ENCODE measurements at regions not wholly inside any gene's neighbourhood (a gene's known extent, or its start where the extent isn't known, plus 50 kb on each side); places are given as distances from the start of the nearest gene placed in this dataset.
"Not testable (repeated sequence)": the region's sequence is repeated elsewhere in the genome, so short reads cannot be mapped to it uniquely, and the experiment has no call there.

DNA sequence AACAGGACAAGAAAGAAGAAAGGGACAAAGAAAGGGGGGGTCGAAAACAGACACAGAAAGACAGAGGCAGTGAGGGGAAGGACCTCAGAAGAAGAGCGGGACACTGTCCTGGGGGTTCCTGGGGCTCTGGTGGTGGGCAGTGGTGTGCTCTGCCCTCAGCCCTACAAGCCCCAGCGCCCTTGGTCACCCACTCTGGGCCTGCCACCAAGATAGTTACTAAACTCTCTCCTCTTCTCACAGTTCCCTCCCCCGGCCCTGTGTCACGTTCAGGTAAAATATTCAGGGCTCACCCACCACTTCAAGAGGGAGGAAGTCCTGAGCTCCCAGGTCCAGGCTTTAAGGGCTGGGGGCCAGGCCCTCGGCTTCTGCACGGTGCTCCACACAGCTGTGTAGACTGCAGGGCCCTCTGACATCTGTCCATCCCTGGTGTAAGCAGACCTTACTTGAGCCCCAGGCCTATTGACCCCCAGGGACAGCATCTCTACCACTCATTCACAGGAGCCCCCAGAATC lies 87.4 kb downstream of the MRPL14 start:
- no peak for DNase-seq (ENCODE audit: missing footprints)
- intact Hi-C loops (cut with DNase I), result no loop called here
- ATAC-seq, result no peak

DNA sequence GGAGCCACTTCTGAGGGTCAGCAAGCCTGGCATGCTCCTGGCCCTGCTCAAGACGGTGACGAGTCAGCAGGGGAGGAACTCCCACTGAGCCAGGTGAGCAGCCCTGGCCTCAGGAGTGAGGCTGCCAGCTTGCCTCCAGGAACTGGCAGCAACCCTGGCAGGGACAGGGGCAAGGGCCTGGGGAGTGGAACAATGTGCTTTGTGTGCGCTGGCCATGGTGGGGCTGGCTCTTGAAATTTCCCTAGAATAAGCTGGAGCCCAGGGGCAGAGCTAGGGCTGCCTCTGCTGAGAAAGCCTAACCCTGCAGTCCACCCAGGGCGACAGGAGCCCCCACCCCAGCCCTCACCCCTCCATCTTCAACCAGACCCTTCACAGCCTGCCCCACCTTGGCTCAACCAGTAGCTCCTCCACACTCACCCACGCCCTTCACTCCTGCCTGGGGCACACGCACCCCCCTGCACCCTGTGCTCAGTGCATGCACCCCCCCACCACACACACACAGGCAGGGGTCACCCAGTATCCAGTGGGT lies 88.0 kb downstream of the MRPL14 start:
- intact Hi-C loops (cut with DNase I), result no loop called here
- DNase-seq (ENCODE audit: missing footprints) (no peak), ATAC-seq (no peak)

DNA sequence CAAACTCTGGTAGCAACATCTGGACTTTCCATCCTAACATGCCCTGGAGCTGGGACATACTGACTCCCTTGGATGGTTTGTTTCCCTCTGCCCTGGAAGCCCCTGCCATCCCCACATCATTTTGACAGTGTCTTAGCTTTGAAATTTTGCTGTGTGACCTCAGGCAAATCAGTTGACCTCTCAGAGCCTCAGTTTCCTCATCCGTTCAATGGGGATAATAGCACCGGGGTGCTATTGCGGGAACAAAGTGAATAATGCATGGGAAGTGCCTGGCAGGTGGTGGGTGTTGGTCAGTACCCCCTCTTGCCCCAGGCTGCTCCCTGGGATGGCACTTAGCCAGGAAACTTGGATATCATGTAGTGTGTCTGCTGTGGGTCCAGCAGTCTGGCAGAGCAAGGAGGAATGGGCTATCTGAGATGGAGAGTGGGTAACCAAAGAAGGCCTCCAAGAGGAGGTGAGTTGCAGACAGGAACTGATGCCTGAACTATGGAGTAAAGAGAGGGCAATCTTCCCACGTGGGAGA lies 88.6 kb downstream of the MRPL14 start:
- DNase-seq (ENCODE audit: missing footprints), result no peak
- ATAC-seq, result no peak
- intact Hi-C loops (cut with DNase I), result no loop called here

DNA sequence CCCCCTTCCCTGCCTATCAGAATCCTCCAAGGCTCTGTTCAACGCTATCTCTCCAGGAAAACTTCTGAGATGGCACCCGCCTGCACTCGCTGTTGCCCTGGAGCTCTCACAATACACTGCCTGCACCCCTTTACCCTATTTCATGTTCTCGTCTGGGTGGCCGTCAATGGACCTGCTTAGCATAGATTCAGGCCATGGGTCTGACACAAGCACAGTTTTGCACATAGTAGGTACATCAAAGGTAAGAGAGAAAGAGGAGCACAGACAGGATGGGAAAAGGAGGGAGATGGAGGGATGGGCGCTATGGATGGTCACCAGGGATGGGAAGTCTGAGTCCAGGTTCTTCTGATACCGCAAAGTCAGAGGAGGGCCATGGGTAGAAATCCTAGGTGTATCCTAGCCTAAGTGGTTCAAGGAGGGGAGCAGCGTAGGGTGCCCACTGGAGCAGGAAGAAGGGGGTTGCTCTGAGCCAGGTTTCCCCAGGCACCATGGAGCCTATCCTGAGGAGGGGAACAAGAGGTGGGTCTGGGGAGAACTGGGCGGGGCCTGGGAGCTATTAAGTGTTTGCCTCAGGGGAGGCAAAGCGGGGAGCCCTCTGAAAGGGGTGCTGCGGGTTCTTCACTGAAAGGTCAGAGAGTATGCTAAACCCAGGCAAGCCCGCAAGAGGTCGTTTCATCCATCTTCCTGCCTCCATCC lies 89.3 kb downstream of the MRPL14 start:
- DNase-seq (ENCODE audit: missing footprints) (no peak), ATAC-seq (no peak)
- intact Hi-C loops (cut with DNase I), result no loop called here

DNA sequence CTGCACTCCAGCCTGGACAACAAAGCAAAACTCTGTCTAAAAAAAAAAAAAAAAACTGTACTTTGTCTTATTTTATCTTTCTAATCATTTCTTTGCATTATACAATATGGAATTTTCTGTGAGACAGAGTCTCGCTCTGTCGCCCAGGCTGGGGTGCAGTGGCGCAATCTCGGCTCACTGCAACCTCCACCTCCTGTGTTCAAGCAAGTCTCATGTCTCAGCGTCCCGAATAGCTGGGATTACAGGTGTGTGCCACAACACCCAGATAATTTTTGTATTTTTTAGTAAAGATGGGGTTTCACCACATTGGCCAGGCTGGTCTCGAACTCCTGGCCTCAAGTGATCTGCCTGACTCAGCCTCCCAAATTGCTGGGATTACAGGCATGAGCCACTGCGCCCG lies 90.0 kb downstream of the MRPL14 start:
- DNase-seq (ENCODE audit: missing footprints); ATAC-seq; intact Hi-C loops (cut with DNase I): not testable (repeated sequence)

DNA sequence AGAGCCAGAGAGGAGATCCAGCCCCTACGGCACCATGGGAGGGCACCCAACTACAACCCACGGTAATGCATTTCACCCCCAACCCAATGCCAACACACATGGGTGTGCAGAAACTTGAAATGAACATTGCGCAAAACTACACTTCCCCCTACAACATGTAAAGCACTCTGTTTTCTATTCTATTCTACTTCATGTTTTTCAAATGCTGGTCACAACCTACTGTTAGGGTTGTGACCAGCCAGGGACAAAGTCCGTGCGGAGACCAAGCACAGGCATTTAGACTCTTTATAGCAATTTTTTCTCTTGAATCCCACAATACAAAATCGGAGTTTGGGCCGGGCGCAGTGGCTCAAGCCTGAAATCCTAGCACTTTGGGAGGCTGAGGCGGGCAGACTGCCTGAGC lies 90.6 kb downstream of the MRPL14 start:
- intact Hi-C loops (cut with DNase I), result no loop called here
- DNase-seq (ENCODE audit: missing footprints) (no peak), ATAC-seq (no peak)

DNA sequence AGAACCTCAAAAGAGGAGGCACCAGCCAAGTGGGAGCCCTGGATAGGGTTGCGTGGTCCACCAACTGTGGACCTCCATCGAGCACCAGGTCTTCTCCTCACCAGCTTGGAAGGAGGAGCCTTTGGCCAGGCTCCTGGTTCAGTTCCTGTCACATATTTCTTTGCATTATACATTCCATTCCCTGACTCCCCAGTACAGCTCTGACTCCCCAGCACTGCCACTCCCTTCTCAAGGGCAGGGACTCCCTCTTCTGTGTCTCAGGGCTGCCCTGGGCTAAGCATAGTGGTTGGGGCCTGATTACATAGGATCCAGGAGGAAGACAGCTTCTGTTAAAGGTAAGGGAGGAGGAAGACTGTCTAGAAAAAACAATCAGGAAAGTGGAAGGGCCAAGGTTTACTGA lies 91.1 kb downstream of the MRPL14 start:
- intact Hi-C loops (cut with DNase I), result no loop called here
- DNase-seq (ENCODE audit: missing footprints), result no peak
- no peak for ATAC-seq

DNA sequence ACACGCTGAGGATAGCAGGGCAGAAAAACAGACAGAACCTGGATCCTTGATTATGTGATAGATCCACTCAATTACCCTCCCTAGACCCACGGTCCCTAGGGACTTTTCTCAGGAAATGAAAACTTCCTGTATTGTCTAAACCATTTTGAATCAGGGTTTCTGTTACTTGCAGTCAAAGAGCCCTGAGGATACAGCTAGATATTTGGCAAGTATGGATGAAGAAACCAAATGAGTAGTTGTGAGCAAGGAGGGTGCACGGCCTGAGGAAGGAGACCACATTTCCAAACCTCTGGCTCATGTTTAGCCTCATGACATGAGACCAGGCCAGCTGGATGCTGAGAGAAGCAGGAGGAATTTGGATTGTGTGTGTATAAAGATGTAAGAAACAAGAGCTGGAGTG lies 91.6 kb downstream of the MRPL14 start:
- DNase-seq (ENCODE audit: missing footprints) (no peak), ATAC-seq (no peak)
- intact Hi-C loops (cut with DNase I), result no loop called here

DNA sequence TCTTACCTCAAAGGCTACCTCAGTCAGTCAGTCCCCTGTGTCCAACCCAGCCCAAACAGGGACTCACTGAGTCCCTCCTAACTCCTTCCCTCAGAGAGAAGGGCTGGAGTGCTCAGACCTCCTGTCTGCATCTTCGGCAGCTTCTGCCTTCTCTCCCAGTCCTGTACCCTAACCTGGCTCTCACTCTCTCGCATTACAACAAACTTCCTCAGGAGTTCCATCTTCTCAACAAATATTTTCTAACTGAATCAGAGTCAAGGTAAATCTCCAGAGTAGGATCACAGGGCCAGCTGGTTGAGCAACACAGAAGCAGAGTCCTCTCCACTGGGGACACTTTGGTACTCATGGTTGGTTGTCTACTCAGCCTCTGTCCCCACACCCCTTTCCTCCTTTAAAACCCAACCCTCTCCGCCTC lies 92.3 kb downstream of the MRPL14 start:
- intact Hi-C loops (cut with DNase I), result no loop called here
- no peak for ATAC-seq
- DNase-seq (ENCODE audit: missing footprints), result no peak

DNA sequence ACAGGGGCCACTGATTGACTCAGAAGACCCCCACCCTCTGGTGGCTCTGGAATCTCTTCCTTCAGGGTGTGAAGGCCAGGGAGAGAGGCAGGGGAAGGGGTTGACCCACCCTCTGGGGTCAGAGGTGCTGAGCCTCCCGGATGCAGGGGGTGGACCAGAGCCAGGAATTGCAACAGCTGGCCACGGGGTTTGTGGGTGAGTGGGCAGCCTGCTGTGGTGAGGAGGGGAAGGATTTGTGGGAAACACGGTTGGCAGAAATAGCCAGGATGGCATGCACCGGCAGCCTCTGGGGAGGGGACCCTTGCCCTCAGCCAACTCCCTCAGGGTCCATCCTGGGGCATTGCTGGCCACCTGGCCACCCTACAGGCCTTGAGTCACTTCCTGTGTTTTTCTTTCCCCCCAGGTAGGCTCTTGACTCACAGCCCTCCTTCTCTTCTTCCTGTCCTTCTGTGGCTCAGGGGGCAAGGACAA lies 92.8 kb downstream of the MRPL14 start:
- no peak for DNase-seq (ENCODE audit: missing footprints)
- intact Hi-C loops (cut with DNase I), result no loop called here
- no peak for ATAC-seq

DNA sequence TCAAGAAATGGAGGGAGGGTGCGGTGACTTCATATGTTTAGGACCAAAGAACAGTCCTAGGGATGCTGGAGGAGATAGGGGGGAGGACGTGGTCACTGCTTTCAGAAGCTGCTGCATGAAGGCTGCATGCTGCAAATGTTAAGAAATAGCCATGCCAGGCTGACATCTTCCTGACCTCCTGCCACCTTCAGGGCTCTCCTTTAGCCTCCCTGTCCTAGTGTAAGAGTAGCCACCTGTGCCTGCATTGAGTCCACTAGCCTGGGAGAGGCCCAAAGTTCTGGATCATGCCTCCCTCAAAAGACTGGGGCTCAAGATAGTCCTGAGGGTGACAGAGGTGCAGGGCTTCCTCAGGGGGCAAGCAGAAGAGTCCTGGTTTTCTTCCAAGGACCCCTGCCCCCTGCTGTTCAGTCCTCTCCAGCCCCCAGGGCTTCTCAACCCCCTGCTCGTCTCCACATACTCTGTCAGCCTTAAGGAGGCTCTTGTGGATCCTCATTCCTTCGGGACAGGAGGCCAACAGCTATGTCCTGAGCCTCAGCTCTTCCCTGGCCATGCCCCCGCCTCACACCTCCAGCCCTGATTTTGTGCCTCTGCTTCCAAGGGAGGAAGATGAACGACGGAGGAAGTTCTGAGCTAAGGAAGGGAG lies 96.3 kb downstream of the MRPL14 start:
- peak; percentile 11 for ATAC-seq
- no peak for DNase-seq (ENCODE audit: missing footprints)
- intact Hi-C loops (cut with DNase I), result no loop called here

DNA sequence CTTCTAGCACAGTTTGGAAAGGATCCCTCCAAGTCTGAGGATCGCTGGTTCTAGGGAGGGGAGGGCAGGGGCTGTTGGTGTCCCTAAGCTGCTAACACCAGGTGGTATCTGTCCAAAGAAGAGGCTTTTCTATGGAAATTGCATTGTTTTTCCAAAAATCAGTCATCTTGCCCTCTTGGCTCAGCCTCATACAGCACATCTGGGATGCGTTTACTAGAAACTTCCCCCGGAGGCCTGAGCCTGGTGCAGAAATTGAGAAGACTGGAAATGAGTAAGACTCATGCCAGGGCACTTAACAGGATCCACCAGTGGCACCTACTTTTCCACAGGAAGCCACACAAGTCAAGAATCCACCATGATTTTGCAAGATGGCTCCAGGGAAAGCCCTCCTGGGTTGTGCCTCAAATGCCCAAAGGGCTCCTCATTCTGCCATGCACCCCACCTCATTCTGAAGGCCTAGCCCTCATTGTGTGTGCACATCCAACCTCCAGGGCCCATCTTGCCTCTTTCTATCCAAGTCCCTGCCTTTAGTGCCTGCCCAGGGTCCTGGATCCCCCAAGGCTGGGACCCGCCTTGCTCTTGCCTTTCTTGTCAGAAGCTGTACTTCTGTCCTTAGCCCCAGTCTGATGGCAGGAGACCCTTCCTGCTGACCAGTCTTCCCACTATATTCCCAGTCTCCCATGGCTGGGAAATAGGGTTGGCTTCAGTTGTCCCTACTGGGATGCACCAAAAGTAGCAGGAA lies 97.6 kb downstream of the MRPL14 start:
- intact Hi-C loops (cut with DNase I), result no loop called here
- DNase-seq (ENCODE audit: missing footprints) (no peak), ATAC-seq (peak; percentile 49)

DNA sequence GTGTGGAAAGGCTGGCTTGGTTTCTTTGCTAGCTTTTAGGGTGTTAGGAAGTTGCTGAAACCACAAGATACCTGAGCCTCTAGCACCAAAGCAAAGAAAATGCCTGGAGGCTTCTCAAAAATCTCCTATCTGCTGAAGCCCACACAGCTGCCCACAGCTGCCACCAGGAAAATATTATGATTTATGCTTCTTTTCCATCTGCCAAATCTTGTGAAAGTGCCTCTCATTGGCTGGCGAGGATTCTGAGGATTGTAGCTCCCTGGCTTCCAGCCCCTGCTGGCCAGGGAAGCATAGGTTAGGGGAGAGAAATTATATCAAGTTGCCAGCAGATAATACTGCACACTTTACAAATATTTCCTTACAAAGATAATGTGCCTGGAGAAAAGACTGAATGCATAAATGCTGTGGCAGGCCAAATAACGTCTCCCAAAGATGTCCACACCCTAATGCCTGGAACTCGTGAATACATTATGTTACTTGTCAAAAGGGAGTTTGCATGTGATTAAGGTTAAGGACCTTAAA lies 98.4 kb downstream of the MRPL14 start:
- ATAC-seq (peak; percentile 38), DNase-seq (ENCODE audit: missing footprints) (no peak)
- intact Hi-C loops (cut with DNase I), result no loop called here

DNA sequence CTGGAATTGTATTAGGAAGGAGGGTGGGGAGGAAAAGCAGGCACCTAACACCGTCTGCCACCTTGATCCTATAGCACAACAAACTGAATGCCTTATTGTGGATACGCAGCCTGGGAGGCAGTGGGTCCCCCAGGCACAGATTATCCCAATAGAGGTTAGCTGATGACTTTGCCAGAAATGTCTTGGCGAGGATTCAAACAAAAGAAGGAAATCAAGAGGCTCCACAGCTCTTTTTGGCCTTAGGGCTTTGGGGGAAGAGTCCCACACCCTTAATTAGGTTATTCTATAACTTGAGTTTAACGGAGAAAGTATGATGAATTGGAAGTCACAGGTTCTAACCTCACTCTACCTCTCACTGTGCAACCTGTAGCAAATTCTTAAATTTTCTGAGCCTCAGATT lies 102.0 kb downstream of the MRPL14 start:
- intact Hi-C loops (cut with DNase I), result no loop called here
- DNase-seq (ENCODE audit: missing footprints) (no peak), ATAC-seq (no peak)

DNA sequence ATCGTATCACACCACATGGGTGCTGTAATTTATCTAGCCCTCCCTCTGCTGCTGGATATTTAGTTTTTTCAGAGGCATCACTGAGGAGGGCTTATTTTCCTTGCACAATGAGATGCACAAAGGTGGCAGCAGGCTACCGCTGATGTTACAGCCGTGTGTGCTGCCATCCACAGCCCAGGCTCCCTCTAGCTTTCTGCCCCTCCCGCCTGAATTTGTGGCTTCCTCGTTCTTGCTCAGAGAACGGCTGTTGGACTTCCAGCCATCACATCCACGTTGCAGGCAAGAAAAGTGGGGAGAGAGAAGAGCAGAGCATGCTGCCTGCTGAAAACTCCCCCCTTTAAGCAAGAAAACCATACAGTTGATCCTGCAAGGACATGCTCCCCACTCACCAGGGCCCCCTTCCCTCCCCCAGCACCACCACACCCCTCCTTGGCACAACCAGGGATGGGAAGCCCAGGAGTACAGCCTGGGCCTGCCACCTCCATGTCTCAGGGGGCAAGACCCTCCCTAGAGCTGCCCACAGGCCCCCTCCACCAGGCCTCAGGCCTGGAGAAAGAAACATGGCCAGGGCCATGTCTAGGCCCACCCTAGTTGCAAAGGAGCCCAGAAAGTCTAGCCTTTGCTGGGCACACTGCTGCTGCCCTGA lies 102.6 kb downstream of the MRPL14 start:
- intact Hi-C loops (cut with DNase I), result no loop called here
- DNase-seq (ENCODE audit: missing footprints) (no peak), ATAC-seq (no peak)

DNA sequence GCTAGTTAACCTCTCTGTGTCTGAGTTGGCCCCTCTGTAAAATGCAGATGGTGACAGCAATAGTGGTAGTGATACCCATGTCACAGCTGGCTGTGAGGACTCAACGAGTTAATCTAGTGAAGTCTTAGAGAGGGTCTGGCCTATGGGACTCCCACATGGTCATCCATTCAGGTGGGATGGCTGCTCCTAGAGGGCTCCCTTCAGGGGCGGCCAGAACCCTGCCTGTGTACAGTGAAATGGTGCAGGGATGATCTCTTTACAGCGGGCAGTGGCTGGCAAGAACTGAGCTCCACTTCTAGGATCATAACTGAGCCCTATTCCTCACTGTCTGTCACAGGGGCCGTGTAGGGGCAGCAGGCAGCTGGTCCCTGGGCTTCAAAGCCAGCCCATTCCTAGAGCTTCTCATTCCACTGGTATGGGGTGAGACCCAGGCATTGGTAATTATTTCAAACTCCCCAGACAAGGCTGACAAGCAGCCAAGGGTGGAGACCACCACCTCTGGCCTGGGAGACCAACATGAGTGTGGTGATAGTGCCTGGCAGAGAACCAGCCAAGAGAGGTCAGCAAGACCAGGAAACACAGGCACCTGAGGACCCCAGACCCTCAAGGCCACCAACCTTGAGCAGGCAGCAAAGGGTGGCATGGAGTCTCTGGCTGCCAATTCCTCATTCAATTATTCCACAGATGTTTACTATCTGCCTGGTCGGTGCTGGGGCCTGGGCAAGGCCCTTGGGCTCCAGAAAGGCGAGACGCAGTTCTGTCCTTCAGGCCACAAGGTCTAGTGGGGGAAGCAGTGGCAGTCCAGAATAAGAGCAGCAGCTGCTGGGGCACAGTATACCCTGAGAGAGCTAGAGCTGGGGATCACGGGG lies 103.4 kb downstream of the MRPL14 start:
- intact Hi-C loops (cut with DNase I), result no loop called here
- DNase-seq (ENCODE audit: missing footprints) (no peak), ATAC-seq (no peak)

DNA sequence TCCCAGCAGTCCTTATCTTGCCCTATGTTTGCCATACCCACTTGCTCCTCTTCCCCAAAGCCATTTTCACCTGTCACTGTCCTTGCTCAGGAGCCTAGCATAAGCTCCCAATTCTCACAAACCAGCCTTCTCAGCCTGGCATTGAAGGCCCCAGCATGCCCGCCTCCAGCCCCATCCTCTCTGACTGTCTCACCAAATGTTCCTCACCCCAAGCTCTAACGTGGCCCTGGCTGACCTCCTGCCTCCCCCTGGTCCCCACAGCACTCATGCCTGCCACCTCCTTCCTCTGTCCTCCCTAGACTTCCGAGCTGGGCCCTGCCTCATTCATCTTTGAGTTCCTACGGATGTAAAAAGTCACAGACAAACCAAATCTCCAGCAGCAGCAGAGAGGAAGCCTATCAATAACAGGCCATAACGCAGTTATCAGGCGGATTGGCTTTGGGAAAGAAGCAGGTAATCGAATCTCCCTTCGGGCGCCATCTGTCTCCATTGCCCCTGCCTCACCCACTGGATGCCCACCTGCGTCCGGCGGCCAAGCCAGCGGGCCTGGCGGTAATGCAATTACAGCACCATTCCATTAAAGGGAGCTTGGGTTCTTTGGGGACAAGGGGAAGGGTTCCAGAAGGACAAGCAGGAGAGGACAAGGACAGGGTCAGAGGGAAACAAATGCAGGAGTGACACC lies 104.4 kb downstream of the MRPL14 start:
- intact Hi-C loops (cut with DNase I), result no loop called here
- ATAC-seq (no peak), DNase-seq (ENCODE audit: missing footprints) (no peak)

Data from Right ventricle myocardium inferior (tissue), 1 donor.